Lung (tissue), 11 donors: ENCODE measurements at regions not wholly inside any gene's neighbourhood (a gene's known extent, or its start where the extent isn't known, plus 50 kb on each side); places are given as distances from the start of the nearest gene placed in this dataset.

Experiments used
- ATAC-seq: fragments of 200-7000 bp; cut with Tn5 transposase; one replicate; pipeline ENCODE4 v1.9.1; 2020; ENCODE audit warnings: moderate number of reproducible peaks; ENCODE audit not compliant: insufficient read depth, low FRiP score
- DNase-seq, 3 donors: peaks; one replicate each; pipeline ENCODE4 v3.0.0-alpha.2; 2013 to 2017
- H3K27ac ChIP-seq, 2 donors: one replicate each; pipeline ENCODE4 v1.5.1; 2013; ENCODE audit warnings: mild to moderate bottlenecking in 2 of 2, moderate library complexity in 2 of 2, control low read depth in 1 of 2, inconsistent platforms in 1 of 2, low read depth in 1 of 2, low read length in 1 of 2
- H3K27me3 ChIP-seq, 3 donors: one replicate each; pipeline ENCODE4 v1.5.1; 2013; ENCODE audit warnings: low read length in 2 of 3; ENCODE audit not compliant: control insufficient read depth in 3 of 3, insufficient read depth in 3 of 3
- H3K36me3 ChIP-seq, 4 donors: one replicate each; pipeline ENCODE4 v1.5.1; 2013; ENCODE audit warnings: low read length in 4 of 4, mild to moderate bottlenecking in 1 of 4, moderate library complexity in 1 of 4; ENCODE audit not compliant: control insufficient read depth in 4 of 4, insufficient read depth in 4 of 4
- H3K4me1 ChIP-seq, 5 donors: one replicate each; pipeline ENCODE4 v1.5.1; 2013; ENCODE audit warnings: low read length in 5 of 5, mild to moderate bottlenecking in 2 of 5, moderate library complexity in 1 of 5; ENCODE audit not compliant: control insufficient read depth in 5 of 5, insufficient read depth in 5 of 5
- H3K4me3 ChIP-seq: one replicate; pipeline ENCODE4 v1.5.1; 2013; ENCODE audit warnings: mild to moderate bottlenecking, control low read depth, moderate library complexity
- H3K9ac ChIP-seq, 2 donors: one replicate each; pipeline ENCODE4 v1.5.1; 2013; ENCODE audit warnings: low read length in 2 of 2, control low read depth in 1 of 2; ENCODE audit not compliant: insufficient read depth in 1 of 2
- H3K9me3 ChIP-seq, 4 donors: one replicate each; pipeline ENCODE4 v1.5.1; 2013; ENCODE audit warnings: low read length in 3 of 4, mild to moderate bottlenecking in 1 of 4, moderate library complexity in 1 of 4; ENCODE audit not compliant: control insufficient read depth in 4 of 4, insufficient read depth in 3 of 4
- WGBS, 2 donors: extraction: QIAGEN DNeasy Blood & Tissue Kit; methylation state at CpG; one replicate each; pipeline ENCODE4 v1.1.7; 2013; 5-methylcytosine and 5-hydroxymethylcytosine counted together
- TF ChIP-seq, protein P1 (sequence below): IDR thresholded peaks from 2 replicates; pipeline ENCODE4 v1.5.1; 2012; ENCODE audit warnings: mild to moderate bottlenecking; ENCODE audit errors: control extremely low read depth, extremely low read depth
- donor health status: control.
- donor health status: control.
- donor health status: Bipolar disorder and iron deficiency.
- donor health status: healthy.
- donor health status: DM: yes; HTN: yes; CAD: no.

DNA sequence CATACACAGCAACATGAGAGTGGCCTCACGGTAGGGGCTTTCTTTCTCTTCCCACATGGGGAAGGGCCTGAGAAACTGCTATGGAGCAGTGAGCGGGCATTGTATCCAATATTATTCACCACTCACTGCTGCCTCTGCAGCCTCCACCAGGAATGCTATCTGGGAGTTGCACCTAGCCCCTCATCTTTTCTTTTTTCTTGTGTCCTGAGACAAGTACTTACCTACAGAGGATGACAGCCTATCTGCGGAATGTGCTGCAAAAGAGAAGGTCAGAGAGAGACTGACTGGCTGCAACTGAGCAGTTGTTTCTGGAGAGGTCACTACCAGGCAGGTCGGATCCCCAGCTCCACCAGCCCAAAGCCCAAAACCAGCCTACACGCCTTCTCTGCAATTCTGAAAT, 52.1 kb upstream of the HTATIP2 start:
- Histone ChIP-seq H3K4me3 (no peak overlapping the region), H3K36me3 (no peaks in the 10 kb centered on the region), H3K9ac (no peak overlapping the region), H3K9me3 (no peaks in the 10 kb centered on the region), H3K4me1 (no peaks in the 10 kb centered on the region), H3K27me3 (no peaks in the 10 kb centered on the region), H3K27ac (no peak overlapping the region)
- ATAC-seq (no peak), DNase-seq (no peak)
- TF ChIP-seq, protein P1, sequence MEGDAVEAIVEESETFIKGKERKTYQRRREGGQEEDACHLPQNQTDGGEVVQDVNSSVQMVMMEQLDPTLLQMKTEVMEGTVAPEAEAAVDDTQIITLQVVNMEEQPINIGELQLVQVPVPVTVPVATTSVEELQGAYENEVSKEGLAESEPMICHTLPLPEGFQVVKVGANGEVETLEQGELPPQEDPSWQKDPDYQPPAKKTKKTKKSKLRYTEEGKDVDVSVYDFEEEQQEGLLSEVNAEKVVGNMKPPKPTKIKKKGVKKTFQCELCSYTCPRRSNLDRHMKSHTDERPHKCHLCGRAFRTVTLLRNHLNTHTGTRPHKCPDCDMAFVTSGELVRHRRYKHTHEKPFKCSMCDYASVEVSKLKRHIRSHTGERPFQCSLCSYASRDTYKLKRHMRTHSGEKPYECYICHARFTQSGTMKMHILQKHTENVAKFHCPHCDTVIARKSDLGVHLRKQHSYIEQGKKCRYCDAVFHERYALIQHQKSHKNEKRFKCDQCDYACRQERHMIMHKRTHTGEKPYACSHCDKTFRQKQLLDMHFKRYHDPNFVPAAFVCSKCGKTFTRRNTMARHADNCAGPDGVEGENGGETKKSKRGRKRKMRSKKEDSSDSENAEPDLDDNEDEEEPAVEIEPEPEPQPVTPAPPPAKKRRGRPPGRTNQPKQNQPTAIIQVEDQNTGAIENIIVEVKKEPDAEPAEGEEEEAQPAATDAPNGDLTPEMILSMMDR = no peak
- WGBS, 2 donors = 84 to 91% methylated on average over 5 of the region's 5 CpGs

DNA sequence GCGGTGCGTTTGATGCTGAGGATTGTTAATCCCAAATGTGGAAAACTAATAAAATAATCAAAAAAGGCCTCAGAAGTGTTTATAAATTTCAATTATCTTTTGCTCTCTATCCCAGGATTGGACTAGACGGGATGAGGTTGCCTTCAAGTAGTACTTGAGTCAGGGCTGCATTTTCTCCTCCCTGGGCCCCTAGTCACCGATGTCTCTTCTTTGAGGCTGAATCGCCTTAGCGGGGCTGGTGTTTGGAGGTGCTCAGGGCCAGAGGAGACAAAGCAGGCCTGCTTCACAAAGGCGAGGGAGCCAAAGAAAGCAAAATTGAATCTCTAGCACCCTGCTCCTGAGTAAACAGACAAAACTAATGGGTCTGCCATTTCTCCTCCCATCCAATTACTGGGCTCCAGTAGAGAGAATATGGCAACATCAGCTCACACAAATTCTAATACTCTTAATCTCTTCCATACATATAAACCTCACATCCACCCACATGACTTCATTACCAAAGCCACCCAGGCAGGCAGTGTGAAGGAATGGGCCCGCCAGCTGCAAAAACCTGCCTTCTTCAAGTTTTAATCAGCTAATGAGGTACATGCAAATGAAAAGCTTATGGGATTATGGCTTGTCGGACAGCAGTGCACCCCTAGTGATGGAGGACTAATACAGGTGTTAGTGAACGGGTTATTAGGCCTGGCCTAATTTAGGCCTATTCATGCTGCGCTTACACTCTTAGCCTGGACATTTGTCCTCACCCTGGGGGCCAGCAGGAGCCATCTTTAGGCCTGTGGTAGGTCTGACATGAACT, 52.7 kb upstream of the HTATIP2 start:
- Histone ChIP-seq H3K4me1 (no peaks in the 10 kb centered on the region), H3K9me3 (no peaks in the 10 kb centered on the region), H3K4me3 (no peak overlapping the region), H3K9ac (no peak overlapping the region), H3K27ac (no peak overlapping the region), H3K36me3 (no peaks in the 10 kb centered on the region), H3K27me3 (no peaks in the 10 kb centered on the region)
- TF ChIP-seq, protein P1 = no peak
- no peak for DNase-seq
- no peak for ATAC-seq
- WGBS, 2 donors = 80 to 90% methylated on average over 11 of the region's 11 CpGs

DNA sequence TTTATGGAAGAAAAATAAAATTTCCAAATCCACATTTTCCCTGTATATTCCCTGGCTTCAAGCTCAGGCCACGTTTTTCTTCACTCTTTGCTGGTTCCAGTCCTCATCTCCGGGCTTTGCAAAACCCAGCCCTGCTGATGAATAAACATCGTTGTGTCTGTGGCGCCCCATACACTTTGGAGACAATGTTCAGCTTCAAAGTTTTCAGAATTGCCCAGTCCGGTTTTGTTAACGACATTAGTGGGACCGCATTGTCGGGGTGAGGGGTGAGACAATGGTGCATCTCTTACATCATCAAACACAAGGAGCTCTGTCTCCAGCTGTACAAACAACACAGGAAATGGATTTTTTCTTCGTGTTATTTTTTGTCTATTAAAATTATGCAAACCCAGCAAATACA, 53.4 kb upstream of the HTATIP2 start:
- DNase-seq = no peak
- no peaks in the 10 kb centered on the region for H3K9me3 ChIP-seq
- ATAC-seq = no peak
- no peaks in the 10 kb centered on the region for H3K27me3 ChIP-seq
- TF ChIP-seq, protein P1 = no peak
- H3K4me3 ChIP-seq = no peak overlapping the region
- H3K4me1 ChIP-seq = no peaks in the 10 kb centered on the region
- no peak overlapping the region for H3K9ac ChIP-seq
- H3K36me3 ChIP-seq = no peaks in the 10 kb centered on the region
- WGBS, 2 donors = 60 to 65% methylated on average over 9 of the region's 9 CpGs
- H3K27ac ChIP-seq = no peak overlapping the region
